ENCODE measurements at regions not wholly inside any gene's neighbourhood (a gene's known extent, or its start where the extent isn't known, plus 50 kb on each side); places are given as distances from the start of the nearest gene placed in this dataset.

DNA sequence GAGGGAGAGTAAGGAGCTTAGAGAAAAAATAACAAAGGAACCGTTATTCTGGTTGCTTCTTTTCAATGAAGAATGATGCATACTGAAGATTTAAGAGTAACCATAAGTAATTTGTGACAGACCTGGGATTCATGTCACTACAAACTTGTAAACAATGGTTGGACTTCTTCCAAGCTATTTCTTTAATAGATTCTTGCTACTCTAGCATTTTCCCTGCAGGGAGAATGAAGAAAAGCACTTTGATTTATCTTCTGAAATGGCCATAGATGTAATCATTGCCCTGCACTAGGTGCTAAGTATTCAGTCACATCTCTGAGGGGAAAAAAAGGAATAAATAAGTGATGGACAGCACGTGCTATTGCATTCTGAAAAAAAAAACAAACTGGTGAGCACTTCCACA, 606.6 kb upstream of the LRRN3 start:
- no peak for TF ChIP-seq EZH2phosphoT487 (IDR thresholded peaks at IDR 0.05; ENCODE audit: borderline replicate concordance, low read length)
- TF ChIP-seq, protein P1, sequence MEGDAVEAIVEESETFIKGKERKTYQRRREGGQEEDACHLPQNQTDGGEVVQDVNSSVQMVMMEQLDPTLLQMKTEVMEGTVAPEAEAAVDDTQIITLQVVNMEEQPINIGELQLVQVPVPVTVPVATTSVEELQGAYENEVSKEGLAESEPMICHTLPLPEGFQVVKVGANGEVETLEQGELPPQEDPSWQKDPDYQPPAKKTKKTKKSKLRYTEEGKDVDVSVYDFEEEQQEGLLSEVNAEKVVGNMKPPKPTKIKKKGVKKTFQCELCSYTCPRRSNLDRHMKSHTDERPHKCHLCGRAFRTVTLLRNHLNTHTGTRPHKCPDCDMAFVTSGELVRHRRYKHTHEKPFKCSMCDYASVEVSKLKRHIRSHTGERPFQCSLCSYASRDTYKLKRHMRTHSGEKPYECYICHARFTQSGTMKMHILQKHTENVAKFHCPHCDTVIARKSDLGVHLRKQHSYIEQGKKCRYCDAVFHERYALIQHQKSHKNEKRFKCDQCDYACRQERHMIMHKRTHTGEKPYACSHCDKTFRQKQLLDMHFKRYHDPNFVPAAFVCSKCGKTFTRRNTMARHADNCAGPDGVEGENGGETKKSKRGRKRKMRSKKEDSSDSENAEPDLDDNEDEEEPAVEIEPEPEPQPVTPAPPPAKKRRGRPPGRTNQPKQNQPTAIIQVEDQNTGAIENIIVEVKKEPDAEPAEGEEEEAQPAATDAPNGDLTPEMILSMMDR (conservative IDR thresholded peaks at IDR 0.05; ENCODE audit: low read depth, low read length): no peak

Data from PC-3 (cell line).